Lower leg skin (tissue), 4 donors: ENCODE measurements at regions not wholly inside any gene's neighbourhood (a gene's known extent, or its start where the extent isn't known, plus 50 kb on each side); places are given as distances from the start of the nearest gene placed in this dataset.

Source experiments
- DNase-seq, 2 donors: peaks; one replicate each; pipeline ENCODE4 v3.0.0-alpha.2; 2019; ENCODE audit warnings: low spot score in 2 of 2
- H3K4me3 ChIP-seq: fragments of 200-600 bp; sonication (generic); 2 replicates; pipeline ENCODE4 v1.5.1; 2017; ENCODE audit warnings: mild to moderate bottlenecking, low read depth; ENCODE audit not compliant: poor library complexity, severe bottlenecking
- CTCF ChIP-seq, 3 donors: fragments of 450-650 bp; IDR thresholded peaks; one replicate each; pipeline ENCODE4 v1.5.1; 2016; ENCODE audit warnings: antibody characterized with exemption in 3 of 3, mild to moderate bottlenecking in 3 of 3, moderate library complexity in 2 of 3
- POLR2A ChIP-seq, 2 donors: fragments of 450-650 bp; IDR thresholded peaks; one replicate each; pipeline ENCODE4 v1.6.1; 2016 to 2017; ENCODE audit warnings: antibody characterized with exemption in 2 of 2, mild to moderate bottlenecking in 1 of 2, moderate library complexity in 1 of 2
- WGBS, 2 donors: methylation state at CpG; one replicate each; pipeline ENCODE4 v1.1.5; 2018; 5-methylcytosine and 5-hydroxymethylcytosine counted together
- intact Hi-C: fragments of 100-400 bp; cut with DNase I; formaldehyde crosslinking; loops from one replicate; pipeline ENCODE4 v1.15.0; 2023; ENCODE audit warnings: low total_unique reads

DNA sequence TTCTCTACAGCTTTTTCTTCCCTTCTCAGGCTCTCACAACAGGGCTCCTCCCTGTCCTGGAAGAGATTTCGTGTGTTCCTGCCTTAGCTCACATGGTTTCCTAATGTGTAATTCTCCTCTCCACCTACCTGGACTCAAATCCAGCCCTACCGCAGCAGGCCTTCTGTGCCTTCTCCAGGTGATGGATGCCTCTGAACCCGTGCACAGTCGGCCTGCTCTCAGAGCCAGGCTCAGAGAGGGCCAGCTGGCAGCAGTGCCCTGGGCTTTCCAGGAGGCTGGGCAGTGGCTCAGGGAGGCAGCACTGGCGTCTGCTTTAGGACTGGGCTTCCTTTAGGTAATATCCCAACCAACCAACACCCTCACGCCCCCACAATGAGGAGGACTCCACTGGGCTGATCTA, 123.2 kb upstream of the TMC3 start:
- DNase-seq = no peak
- TF ChIP-seq CTCF (IDR thresholded peaks at IDR 0.05) (no peak), POLR2A (IDR thresholded peaks at IDR 0.05) (no peak)
- H3K4me3 ChIP-seq = no peak overlapping the region
- 83 to 87% methylated on average over 6 of the region's 6 CpGs for WGBS, 2 donors
- intact Hi-C loops = no loop called here

DNA sequence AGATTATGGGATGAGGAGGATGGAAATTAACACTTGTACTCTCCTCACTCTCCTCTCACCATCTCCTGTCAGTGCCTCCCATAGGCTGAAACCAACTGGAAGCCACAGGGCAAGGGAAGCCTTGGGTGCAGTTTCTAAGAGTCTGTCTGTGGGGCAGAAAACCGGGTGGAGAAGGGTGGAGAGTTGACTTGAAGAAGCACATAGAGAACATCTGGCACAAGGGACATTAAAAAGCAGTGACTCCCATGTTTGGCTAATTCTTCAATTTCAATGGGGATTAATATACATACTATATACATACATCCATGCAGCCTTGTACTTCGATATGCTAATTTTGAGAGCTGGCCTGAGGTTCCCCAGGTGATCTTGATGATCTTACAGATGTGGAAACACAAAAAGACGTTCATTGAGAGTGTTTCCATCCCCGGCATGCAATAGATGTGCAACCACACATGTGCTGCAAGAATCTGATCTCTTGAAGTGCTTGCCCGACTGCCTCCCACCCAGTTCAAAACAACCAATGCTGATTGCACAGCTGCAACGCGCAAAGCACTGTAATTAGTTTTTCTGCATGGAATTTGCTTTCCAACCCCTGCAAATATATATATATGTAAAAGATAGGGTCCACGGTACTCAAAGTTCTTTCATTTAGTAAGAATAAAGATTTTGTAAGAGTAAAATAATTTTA, 121.9 kb upstream of the TMC3 start:
- H3K4me3 ChIP-seq = no peak overlapping the region
- TF ChIP-seq CTCF (IDR thresholded peaks at IDR 0.05) (no peak), POLR2A (IDR thresholded peaks at IDR 0.05) (no peak)
- 70 to 73% methylated on average over 8 of the region's 8 CpGs for WGBS, 2 donors
- no peak for DNase-seq
- intact Hi-C loops = no loop called here

- intact Hi-C loops = no loop called here
- 85% methylated on average over 6 of the region's 6 CpGs for WGBS, 2 donors
- H3K4me3 ChIP-seq = no peak overlapping the region
- TF ChIP-seq CTCF (IDR thresholded peaks at IDR 0.05) = no peak
- DNase-seq = no peak
Observed at GRCh38 chr15:81492969-81493645, 119.1 kb upstream of the TMC3 start.

GRCh38 chr15:81492331-81492968, 118.4 kb upstream of the TMC3 start:
- no peak for DNase-seq
- 20 to 23% methylated on average over 3 of the region's 3 CpGs for WGBS, 2 donors
- intact Hi-C loops = no loop called here
- TF ChIP-seq CTCF (IDR thresholded peaks at IDR 0.05) (no peak), POLR2A (IDR thresholded peaks at IDR 0.05) (no peak)
- no peak overlapping the region for H3K4me3 ChIP-seq

- no peak overlapping the region for H3K4me3 ChIP-seq
- DNase-seq = no peak
- WGBS, 2 donors = 57 to 63% methylated on average over 6 of the region's 6 CpGs
- intact Hi-C loops = no loop called here
- TF ChIP-seq CTCF (IDR thresholded peaks at IDR 0.05) = no peak
- no peak for TF ChIP-seq POLR2A (IDR thresholded peaks at IDR 0.05)
Observed at GRCh38 chr15:81491414-81492096, 117.5 kb upstream of the TMC3 start.
